Neuronal stem cell (in vitro differentiated cells): ENCODE measurements at regions not wholly inside any gene's neighbourhood (a gene's known extent, or its start where the extent isn't known, plus 50 kb on each side); places are given as distances from the start of the nearest gene placed in this dataset.
A peak's percentile ranks its signal among the peaks of the same experiment; 100 is the strongest.

Experiments
- DNase-seq: peaks from one replicate; pipeline ENCODE4 v3.0.0-alpha.2; 2013; ENCODE audit warnings: low spot score
- H2AFZ ChIP-seq: one replicate; pipeline ENCODE4 v1.6.1; 2013; ENCODE audit warnings: mild to moderate bottlenecking, low read length, inconsistent platforms
- H2AK5ac ChIP-seq: 2 replicates; pipeline ENCODE4 v1.6.1; 2013; ENCODE audit warnings: low read depth, mild to moderate bottlenecking, inconsistent platforms, low read length, moderate library complexity, mixed read lengths
- H2BK120ac ChIP-seq: 2 replicates; pipeline ENCODE4 v1.6.1; 2013; ENCODE audit warnings: low read depth, mild to moderate bottlenecking, inconsistent platforms, low read length, moderate library complexity, mixed read lengths
- H2BK12ac ChIP-seq: one replicate; pipeline ENCODE4 v1.6.1; 2013; ENCODE audit warnings: low read length, inconsistent platforms
- H2BK15ac ChIP-seq: 2 replicates; pipeline ENCODE4 v1.6.1; 2013; ENCODE audit warnings: mild to moderate bottlenecking, low read length, inconsistent platforms, mixed read lengths
- H2BK5ac ChIP-seq: one replicate; pipeline ENCODE4 v1.6.1; 2013; ENCODE audit warnings: inconsistent platforms, mild to moderate bottlenecking, low read length, moderate library complexity
- H3K14ac ChIP-seq: one replicate; pipeline ENCODE4 v1.6.1; 2013; ENCODE audit warnings: low read length, inconsistent platforms
- H3K18ac ChIP-seq: 2 replicates; pipeline ENCODE4 v1.6.1; 2013; ENCODE audit warnings: low read length, inconsistent platforms
- H3K23ac ChIP-seq: 2 replicates; pipeline ENCODE4 v1.6.1; 2013; ENCODE audit warnings: low read depth, mild to moderate bottlenecking, mixed read lengths, low read length, inconsistent platforms; ENCODE audit not compliant: poor library complexity
- H3K27ac ChIP-seq: replicated peaks from 3 replicates; pipeline ENCODE4 v1.5.1; 2013; ENCODE audit warnings: low read length, inconsistent platforms
- H3K27me3 ChIP-seq, 3 experiments: 2 replicates each; pipeline ENCODE4 v1.6.1; 2013; ENCODE audit warnings: low read length in 3 of 3, mild to moderate bottlenecking in 2 of 3, inconsistent platforms in 1 of 3, low read depth in 1 of 3, mixed read lengths in 1 of 3, moderate library complexity in 1 of 3; ENCODE audit not compliant: control insufficient read depth in 3 of 3, insufficient read depth in 3 of 3
- H3K36me3 ChIP-seq, 2 donors: replicated peaks in 1 of 2; 2 replicates each; pipeline ENCODE4 v1.6.1; 2013; ENCODE audit warnings: low read length in 2 of 2; ENCODE audit not compliant: control insufficient read depth in 2 of 2, insufficient read depth in 2 of 2
- H3K4ac ChIP-seq: 2 replicates; pipeline ENCODE4 v1.6.1; 2013; ENCODE audit warnings: inconsistent platforms, mild to moderate bottlenecking, low read length, moderate library complexity
- H3K4me1 ChIP-seq, 2 donors: 1 replicate in 1 of 2; 2 replicates in 1 of 2; pipeline ENCODE4 v1.6.1; 2013; ENCODE audit warnings: low read length in 2 of 2, low read depth in 1 of 2; ENCODE audit not compliant: control insufficient read depth in 2 of 2, insufficient read depth in 1 of 2
- H3K4me2 ChIP-seq: one replicate; pipeline ENCODE4 v1.6.1; 2013; ENCODE audit warnings: mild to moderate bottlenecking, low read length, inconsistent platforms; ENCODE audit not compliant: insufficient read depth, poor library complexity, severe bottlenecking
- H3K4me3 ChIP-seq, 2 donors: 2 replicates each; pipeline ENCODE4 v1.5.1; 2013; ENCODE audit warnings: low read length in 2 of 2, mild to moderate bottlenecking in 2 of 2, inconsistent platforms in 1 of 2, moderate library complexity in 1 of 2
- H3K79me1 ChIP-seq: one replicate; pipeline ENCODE4 v1.6.1; 2013; ENCODE audit warnings: low read depth, mild to moderate bottlenecking, inconsistent platforms, low read length, moderate library complexity
- H3K9ac ChIP-seq: one replicate; pipeline ENCODE4 v1.6.1; 2013; ENCODE audit warnings: mild to moderate bottlenecking, low read depth, low read length, inconsistent platforms; ENCODE audit not compliant: poor library complexity
- H3K9me3 ChIP-seq, 2 donors: replicated peaks in 1 of 2; 2 replicates each; pipeline versions ENCODE3 to v1.6.1; 2013; ENCODE audit warnings: low read length in 2 of 2, mild to moderate bottlenecking in 2 of 2, inconsistent platforms in 1 of 2, low read depth in 1 of 2, mixed read lengths in 1 of 2, moderate library complexity in 1 of 2; ENCODE audit not compliant: control insufficient read depth in 2 of 2, insufficient read depth in 1 of 2
- H4K8ac ChIP-seq: one replicate; pipeline ENCODE4 v1.6.1; 2013; ENCODE audit warnings: low read depth, mild to moderate bottlenecking, inconsistent platforms, low read length, moderate library complexity
- H4K91ac ChIP-seq: one replicate; pipeline ENCODE4 v1.6.1; 2013; ENCODE audit warnings: low read length, low read depth, mild to moderate bottlenecking, inconsistent platforms; ENCODE audit not compliant: poor library complexity
- WGBS, 2 donors: extraction: QIAGEN DNeasy Blood & Tissue Kit; methylation state at CpG; one replicate each; pipeline ENCODE4 v1.1.7; 2013; ENCODE audit warnings: missing lambda C conversion rate in 2 of 2, mixed read lengths in 1 of 2; ENCODE audit not compliant: insufficient read length in 2 of 2, insufficient replicate concordance in 1 of 2; ENCODE audit errors: extremely low coverage in 2 of 2; 5-methylcytosine and 5-hydroxymethylcytosine counted together

DNA sequence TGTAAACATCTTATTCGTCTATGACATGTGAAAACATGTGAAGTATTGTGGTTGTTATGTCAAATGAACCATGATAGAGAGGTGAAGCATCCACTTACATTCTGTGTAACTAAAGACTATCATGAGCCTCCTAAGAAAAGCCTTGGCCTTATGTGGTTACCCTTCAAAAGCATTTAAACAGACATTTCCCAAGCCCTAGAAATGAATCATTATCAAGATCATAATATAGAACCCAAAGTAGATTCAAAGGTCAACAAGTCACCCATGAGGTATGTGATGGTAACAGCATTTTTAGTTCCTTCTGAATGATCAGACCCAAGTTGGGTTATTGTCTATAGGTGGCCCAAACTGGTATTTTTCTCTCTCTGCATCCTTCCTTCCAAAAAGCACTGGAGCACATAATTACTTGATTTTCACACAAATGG is 408.0 kb downstream of the TBL1XR1 start:
- Histone ChIP-seq H2BK15ac (no peak overlapping the region), H3K4me3 (no peak overlapping the region), H3K27me3 (no peaks in the 10 kb centered on the region), H3K9ac (no peak overlapping the region), H2BK12ac (no peak overlapping the region), H3K18ac (no peak overlapping the region), H4K91ac (no peak overlapping the region), H3K4me1 (peaks cover 0 to 11% of the 10 kb centered on the region in 2 donors), H2BK5ac (no peak overlapping the region), H4K8ac (no peak overlapping the region), H3K23ac (no peak overlapping the region), H3K14ac (no peak overlapping the region), H3K79me1 (no peaks in the 10 kb centered on the region), H2AFZ (no peak overlapping the region), H3K4ac (no peak overlapping the region), H2AK5ac (no peak overlapping the region), H2BK120ac (no peak overlapping the region), H3K4me2 (no peak overlapping the region), H3K9me3 (no peaks in the 10 kb centered on the region), H3K36me3 (no peaks in the 10 kb centered on the region), H3K27ac (no peak overlapping the region)
- WGBS, 2 donors, result no CpG with 5 or more reads among the region's 1 CpG
- DNase-seq, result no peak

DNA sequence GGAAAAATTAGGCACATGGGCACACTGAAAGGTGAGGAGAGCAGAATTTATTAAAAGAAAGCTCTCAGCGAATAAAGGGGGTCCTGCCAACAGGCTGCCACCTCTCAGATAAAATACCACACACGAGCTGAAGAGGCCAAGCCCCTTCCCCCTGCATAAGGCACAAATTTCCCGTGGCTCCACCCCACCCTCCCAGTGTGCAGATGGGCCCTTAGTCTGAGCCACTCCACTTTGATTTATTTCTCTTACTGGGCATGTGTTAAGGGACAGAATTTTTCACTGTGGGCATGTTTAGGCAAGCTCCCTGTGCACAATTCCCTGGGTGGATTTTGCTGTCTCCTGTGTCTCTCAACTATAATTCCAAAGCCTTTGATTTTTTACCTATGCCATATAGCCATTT is 409.8 kb downstream of the TBL1XR1 start:
- Histone ChIP-seq H3K4me3 (no peak overlapping the region), H3K36me3 (no peaks in the 10 kb centered on the region), H3K18ac (no peak overlapping the region)

DNA sequence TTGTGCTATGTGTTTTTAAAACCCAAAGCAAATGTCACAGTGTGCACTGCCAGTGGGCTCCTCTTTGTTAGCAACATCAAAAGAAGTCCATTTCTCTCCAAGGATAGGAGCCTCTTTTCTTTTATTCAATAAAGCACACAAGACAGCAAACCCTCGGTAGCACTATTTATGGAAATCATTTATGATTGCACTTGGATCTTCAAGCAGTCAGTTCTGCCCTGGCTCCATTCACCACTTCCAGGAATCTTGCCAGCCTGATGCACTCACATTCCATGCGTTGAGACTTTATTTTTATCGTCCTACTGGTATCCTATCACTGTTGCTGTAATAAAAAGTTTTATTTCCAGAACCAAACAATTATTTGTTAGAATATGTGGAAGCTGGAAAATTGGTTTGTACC is 412.1 kb downstream of the TBL1XR1 start:
- Histone ChIP-seq H3K9ac (no peak overlapping the region), H2BK5ac (no peak overlapping the region), H3K4me1 (peaks cover 1 to 11% of the 10 kb centered on the region in 2 donors), H3K9me3 (no peaks in the 10 kb centered on the region), H3K4me2 (no peak overlapping the region), H2AK5ac (no peak overlapping the region), H3K36me3 (no peaks in the 10 kb centered on the region), H2BK15ac (no peak overlapping the region), H3K18ac (no peak overlapping the region), H3K4me3 (no peak overlapping the region), H3K79me1 (no peaks in the 10 kb centered on the region), H4K91ac (no peak overlapping the region), H2BK12ac (no peak overlapping the region), H3K4ac (no peak overlapping the region), H3K27me3 (no peaks in the 10 kb centered on the region), H3K27ac (no peak overlapping the region), H2BK120ac (no peak overlapping the region), H3K14ac (no peak overlapping the region), H3K23ac (no peak overlapping the region), H2AFZ (peak overlapping the region; percentile 73), H4K8ac (no peak overlapping the region)
- no peak for DNase-seq
- no CpG with 5 or more reads among the region's 3 CpGs for WGBS, 2 donors

More for the DNA sequence above, 409.8 kb downstream of the TBL1XR1 start:
- WGBS, 2 donors, result no CpG with 5 or more reads among the region's 3 CpGs
- no peak overlapping the region for H3K9ac ChIP-seq
- no peaks in the 10 kb centered on the region for H3K9me3 ChIP-seq
- no peak overlapping the region for H3K27ac ChIP-seq
- H2BK12ac ChIP-seq, result no peak overlapping the region
- no peak overlapping the region for H2AFZ ChIP-seq
- no peak overlapping the region for H3K4me2 ChIP-seq
- no peaks in the 10 kb centered on the region for H3K79me1 ChIP-seq
- H3K27me3 ChIP-seq, result no peaks in the 10 kb centered on the region
- H3K23ac ChIP-seq, result no peak overlapping the region
- no peak overlapping the region for H2BK15ac ChIP-seq
- H4K8ac ChIP-seq, result peak overlapping the region; percentile 10
- no peak overlapping the region for H3K14ac ChIP-seq
- no peak for DNase-seq
- H4K91ac ChIP-seq, result no peak overlapping the region
- H3K4ac ChIP-seq, result no peak overlapping the region
- H2BK5ac ChIP-seq, result no peak overlapping the region
- peaks cover 0 to 11% of the 10 kb centered on the region in 2 donors for H3K4me1 ChIP-seq
- H2BK120ac ChIP-seq, result no peak overlapping the region
- no peak overlapping the region for H2AK5ac ChIP-seq

DNA sequence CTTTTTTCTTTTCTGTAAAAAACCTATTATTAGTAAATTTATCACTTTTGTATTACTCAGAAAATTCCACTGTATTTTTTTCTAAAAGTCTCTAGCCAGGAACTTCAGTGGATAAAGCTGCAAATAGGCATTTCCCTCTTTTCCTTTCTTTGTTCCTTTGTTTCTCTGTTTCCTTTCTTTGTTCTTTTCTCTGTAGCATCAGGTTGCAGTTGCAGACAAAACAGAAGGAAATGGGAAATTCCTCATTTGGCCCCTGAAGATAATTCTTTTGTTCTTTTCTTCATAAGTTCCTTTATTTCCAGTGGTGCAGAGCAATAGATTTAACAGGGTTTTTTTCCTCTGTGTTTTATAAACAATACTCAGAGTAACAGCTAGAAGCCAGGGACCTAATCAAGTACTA is 416.5 kb downstream of the TBL1XR1 start:
- Histone ChIP-seq H4K91ac (no peak overlapping the region), H3K27me3 (no peaks in the 10 kb centered on the region), H3K36me3 (no peaks in the 10 kb centered on the region), H3K4me1 (peaks cover 1 to 8% of the 10 kb centered on the region in 2 donors), H2AK5ac (no peak overlapping the region), H4K8ac (no peak overlapping the region), H2BK15ac (no peak overlapping the region), H3K4me2 (no peak overlapping the region), H3K14ac (no peak overlapping the region), H3K23ac (no peak overlapping the region), H3K4me3 (no peak overlapping the region), H2AFZ (no peak overlapping the region), H3K79me1 (no peaks in the 10 kb centered on the region), H3K9me3 (no peaks in the 10 kb centered on the region), H2BK12ac (no peak overlapping the region), H3K18ac (no peak overlapping the region), H3K27ac (no peak overlapping the region), H3K4ac (no peak overlapping the region), H2BK120ac (no peak overlapping the region), H3K9ac (no peak overlapping the region), H2BK5ac (no peak overlapping the region)
- DNase-seq, result peak; percentile 51
